Activated T-helper 1 cell treated with anti-CD3 and anti-CD28 coated beads, Interleukin-2, amount 50 U/mL, for 16 hours (primary cell): ENCODE measurements at regions not wholly inside any gene's neighbourhood (a gene's known extent, or its start where the extent isn't known, plus 50 kb on each side); places are given as distances from the start of the nearest gene placed in this dataset.

ENCODE experiments used
- DNase-seq, 2 donors: peaks; one replicate each; pipeline ENCODE4 v3.0.0-alpha.2; 2020; ENCODE audit warnings: low read depth in 1 of 2, low spot score in 1 of 2

GRCh38 chr4:14812101-14812500 lies 190.2 kb upstream of the CPEB2 start:
- DNase-seq = no peak

- DNase-seq = no peak
Observed at GRCh38 chr4:14816623-14817261, 185.5 kb upstream of the CPEB2 start.

- no peak for DNase-seq
Observed at GRCh38 chr4:14824189-14824588, 178.1 kb upstream of the CPEB2 start.

GRCh38 chr4:14827111-14827510 lies 175.2 kb upstream of the CPEB2 start:
- no peak for DNase-seq

- DNase-seq = no peak
Observed at GRCh38 chr4:14829795-14830194, 172.5 kb upstream of the CPEB2 start.

- DNase-seq = no peak
Observed at GRCh38 chr4:14831416-14831815, 170.9 kb upstream of the CPEB2 start.

GRCh38 chr4:14833053-14833452 lies 169.2 kb upstream of the CPEB2 start:
- no peak for DNase-seq

GRCh38 chr4:14834382-14834781 lies 167.9 kb upstream of the CPEB2 start:
- no peak for DNase-seq

- no peak for DNase-seq
Observed at GRCh38 chr4:14835288-14835687, 167.0 kb upstream of the CPEB2 start.

GRCh38 chr4:14835708-14836425 lies 166.4 kb upstream of the CPEB2 start:
- DNase-seq = no peak

GRCh38 chr4:14837860-14838259 lies 164.4 kb upstream of the CPEB2 start:
- no peak for DNase-seq

GRCh38 chr4:14841801-14842768 lies 160.2 kb upstream of the CPEB2 start:
- DNase-seq = no peak

- no peak for DNase-seq
Observed at GRCh38 chr4:14842964-14843630, 159.2 kb upstream of the CPEB2 start.

GRCh38 chr4:14844061-14844460 lies 158.2 kb upstream of the CPEB2 start:
- DNase-seq = no peak

- DNase-seq = no peak
Observed at GRCh38 chr4:14848229-14848628, 154.1 kb upstream of the CPEB2 start.

- no peak for DNase-seq
Observed at GRCh38 chr4:14850455-14851097, 151.7 kb upstream of the CPEB2 start.

- no peak for DNase-seq
Observed at GRCh38 chr4:14853176-14853943, 148.9 kb upstream of the CPEB2 start.

GRCh38 chr4:14855719-14856061 lies 146.6 kb upstream of the CPEB2 start:
- DNase-seq = no peak

GRCh38 chr4:14856062-14856933 lies 146.0 kb upstream of the CPEB2 start:
- DNase-seq = peak in 1 of 2 donors; percentile 26
